Activated T-helper 9 cell treated with anti-CD3 and anti-CD28 coated beads, Interleukin-2, amount 50 U/mL, for 16 hours (primary cell): ENCODE measurements at regions not wholly inside any gene's neighbourhood (a gene's known extent, or its start where the extent isn't known, plus 50 kb on each side); places are given as distances from the start of the nearest gene placed in this dataset.
"Not testable (repeated sequence)": the region's sequence is repeated elsewhere in the genome, so short reads cannot be mapped to it uniquely, and the experiment has no call there.

Source experiments
- DNase-seq: peaks from one replicate; pipeline ENCODE4 v3.0.0-alpha.2; 2020; ENCODE audit warnings: low read depth

DNA sequence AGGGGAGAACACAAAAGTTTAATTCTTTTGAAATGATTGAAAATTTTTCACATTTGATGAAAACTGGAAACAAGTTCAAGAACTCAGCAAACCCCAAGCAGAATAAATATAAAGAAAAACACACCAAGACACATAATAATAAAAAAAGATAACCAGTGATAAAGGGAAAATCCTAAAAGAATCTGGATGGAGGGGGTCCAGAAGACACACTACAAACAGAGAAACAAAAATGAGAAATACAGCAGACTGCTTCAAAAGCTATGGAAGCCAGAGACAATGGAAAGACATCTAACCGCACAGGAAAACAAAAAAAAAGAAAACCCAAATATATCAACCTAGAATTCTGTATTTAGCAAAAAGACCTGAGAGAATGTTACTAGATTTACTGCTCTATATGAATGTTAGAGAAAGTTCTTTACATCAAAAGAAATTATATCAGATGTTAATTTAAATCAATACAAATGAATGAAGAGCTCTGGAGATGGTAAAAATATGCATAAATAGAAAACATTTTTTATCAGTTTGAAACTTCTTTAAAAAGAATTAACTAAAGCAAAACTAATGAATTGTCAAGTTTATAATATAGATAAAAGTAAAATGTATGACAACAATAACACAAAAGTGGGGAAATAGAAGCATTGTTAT lies 310.7 kb upstream of the PREP start:
- DNase-seq, result no peak

DNA sequence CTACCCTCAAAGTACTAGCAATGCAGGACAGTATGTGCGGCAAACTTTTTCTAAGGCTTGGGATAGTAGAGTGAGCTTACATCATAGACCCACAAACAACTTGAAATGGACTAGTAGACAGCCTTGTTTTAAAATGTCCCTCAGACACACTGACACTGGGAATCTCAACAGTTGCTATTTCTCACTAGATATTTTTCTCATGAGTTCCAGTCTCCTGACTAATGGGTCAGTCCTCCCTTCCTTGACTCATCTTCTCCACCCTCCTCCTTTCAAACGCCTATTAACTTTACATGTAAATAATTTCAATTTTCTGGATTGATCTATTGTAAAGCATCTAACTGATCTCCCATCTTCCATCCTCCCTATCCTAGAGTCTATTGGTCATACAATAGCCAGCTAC lies 308.3 kb upstream of the PREP start:
- no peak for DNase-seq

DNA sequence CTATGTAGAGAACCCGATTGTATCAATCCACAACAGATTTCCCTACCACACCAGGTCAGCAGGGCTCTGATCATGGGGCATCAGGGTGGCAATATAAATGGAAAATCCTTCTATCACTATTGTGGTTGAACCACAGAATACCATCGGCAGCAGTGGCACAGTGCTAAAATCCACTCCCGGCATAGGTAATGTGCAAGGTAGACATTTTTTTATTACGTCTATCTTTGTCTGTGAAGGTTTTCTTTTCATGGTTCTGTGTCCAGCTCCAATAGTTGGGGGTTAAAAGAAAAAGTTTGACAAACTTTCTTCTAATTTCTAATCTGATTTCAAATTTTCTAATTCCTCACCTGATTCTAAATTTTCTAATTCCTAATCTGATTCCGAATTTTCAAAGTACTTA lies 302.7 kb upstream of the PREP start:
- DNase-seq, result no peak

DNA sequence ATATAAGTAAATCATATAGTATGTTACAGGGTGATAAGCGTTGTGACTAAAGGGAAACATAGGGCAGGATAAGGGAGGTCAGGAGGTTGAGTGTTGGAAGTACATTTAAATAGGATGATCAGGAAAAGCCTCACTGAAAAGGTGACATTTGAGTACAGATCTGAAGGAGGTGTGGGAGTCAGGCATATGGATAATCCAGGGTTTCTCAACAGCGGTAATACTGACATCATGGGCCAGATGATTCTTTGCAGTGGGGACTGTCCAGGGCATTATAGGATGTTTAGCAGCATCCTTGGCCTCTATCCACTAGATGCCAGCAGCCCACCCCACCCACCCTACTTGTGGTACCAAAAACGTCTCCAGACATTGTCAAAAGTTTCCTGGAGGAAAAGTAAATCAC lies 292.6 kb upstream of the PREP start:
- no peak for DNase-seq

DNA sequence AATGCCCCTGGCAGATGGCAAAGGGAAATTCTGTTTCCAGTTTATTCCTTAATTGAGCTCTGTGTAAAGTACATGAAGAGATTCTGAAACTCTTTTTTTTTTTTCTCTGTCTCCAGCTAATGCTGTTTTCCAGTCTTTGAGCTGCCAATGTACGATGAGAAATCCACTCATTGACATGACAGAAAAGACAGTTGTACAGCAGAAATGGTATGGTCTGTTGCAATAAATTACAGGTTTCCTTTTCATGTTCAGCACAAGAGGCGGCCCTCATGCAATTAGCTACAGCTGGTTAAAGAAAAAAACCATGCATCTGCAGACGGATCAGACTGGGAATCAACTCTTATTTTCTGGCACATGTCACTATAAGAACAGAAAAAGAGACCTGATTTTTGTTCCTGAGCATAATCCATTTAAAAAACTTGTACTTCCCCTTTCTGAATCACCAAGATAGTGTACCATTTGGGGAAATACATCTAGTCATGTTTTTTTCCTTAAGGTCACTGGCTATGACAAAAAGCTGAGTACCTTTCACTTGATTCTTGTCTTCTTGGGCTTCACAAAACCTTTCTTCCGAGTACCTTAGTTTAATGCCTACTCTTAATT lies 289.8 kb upstream of the PREP start:
- DNase-seq, result no peak

DNA sequence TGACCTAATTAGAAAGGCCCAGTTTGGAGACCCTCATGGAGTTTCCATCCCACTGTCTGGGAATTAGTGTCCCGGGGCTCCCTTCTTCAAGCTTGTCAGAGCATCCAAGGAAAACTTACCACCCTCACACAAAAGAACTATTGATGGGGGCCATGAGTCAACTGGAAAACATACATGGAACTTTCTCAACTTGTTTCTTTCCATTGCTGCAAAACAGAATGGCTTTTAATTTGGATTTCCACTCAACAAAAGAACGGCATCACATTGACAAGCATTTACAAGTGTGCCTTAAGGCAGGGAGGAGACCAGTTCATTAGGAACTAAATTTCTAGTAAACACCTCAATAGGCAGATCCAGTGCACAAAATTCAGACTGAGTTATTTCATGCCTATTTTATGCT lies 289.1 kb upstream of the PREP start:
- DNase-seq, result no peak

DNA sequence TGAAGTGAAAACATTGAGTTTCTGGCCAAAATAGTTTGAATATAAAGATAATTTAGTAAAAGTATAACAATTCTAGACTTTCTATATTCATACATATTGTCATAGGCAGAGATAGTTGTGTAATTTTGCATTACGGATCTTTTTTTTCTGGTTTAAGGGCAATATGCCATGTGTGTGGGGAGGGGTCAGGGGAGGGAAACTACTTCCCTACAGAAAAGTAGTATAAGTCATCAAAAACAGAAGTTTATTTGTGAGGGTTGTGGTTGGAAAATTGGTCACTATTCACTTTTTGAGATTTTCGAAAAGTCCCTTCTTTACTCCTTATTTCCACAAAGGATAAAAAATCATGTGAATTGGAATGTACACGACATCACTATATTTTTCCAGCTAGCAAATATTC lies 288.2 kb upstream of the PREP start:
- DNase-seq, result no peak

DNA sequence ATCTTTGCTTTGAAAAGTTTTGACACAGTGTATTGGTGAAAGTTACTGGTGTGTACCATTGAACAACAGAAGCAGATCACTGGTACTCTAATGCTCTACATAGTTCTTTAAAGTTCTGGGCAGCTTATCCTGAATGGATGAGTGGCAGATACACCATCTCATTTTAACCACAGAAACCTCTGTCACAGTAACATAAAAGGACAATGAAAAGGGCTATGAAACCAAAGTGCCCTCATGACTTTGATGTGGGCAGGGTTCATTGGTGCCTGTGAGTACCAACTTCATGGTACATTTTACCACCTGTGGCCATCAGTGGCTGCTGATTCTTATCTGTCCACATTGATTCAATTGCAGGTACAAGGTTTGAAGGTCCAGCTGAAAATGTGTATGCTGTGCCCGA lies 285.7 kb upstream of the PREP start:
- DNase-seq, result no peak

DNA sequence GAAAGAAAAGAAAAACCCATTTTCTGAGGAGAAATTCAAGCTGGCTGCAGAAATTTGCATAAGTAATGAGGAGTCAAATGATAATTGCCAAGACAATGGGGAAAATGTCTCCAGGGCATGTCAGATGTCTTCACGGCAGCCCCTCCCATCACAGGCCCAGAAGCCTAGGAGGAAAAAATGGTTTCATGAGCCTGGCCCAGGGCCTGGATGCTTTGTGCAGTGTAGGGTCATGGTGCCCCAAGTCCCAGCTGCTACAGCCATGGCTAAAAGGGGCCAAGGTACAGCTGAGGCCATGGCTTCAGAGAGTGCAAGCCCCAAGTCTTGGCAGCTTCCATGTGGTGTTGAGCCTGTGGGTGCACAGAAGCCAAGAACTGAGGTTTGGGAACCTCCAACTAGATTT lies 283.9 kb upstream of the PREP start:
- DNase-seq, result not testable (repeated sequence)

DNA sequence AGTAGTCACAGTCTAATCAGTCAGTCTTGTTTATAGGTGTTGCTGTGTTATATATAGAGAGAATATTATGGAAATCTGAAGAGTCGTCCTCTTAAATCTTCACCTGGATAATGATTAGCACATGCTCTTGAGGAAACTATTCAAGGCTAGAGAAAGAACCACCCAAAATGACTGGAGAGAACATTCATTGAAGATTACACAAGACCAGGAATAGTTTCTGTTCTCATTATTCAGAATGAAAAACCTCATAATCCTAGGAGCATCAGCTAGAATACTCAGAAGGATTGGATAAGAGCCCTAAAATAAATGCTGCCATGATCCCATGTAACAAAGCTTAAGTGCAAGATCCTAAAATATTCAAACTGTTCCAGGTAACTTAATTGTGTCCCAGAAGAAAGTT lies 278.2 kb upstream of the PREP start:
- no peak for DNase-seq

DNA sequence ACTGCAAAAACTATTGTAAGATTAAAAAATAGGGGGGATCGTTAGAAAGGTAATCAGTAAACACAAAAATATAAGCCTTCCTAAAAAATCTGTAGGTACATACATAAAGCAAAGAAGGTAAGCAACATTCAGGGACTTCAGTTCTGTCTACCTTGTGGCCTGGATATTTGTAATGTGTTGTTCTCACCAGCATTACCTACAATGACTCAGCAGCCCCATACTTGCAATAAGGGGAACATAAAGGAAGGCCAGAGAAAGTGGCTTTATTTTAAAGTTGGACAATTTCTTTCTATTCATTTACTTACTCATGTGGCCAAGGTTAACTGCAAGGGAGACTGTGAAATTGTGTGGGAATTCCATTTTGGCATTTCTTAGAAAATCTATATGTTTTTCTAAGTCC lies 277.2 kb upstream of the PREP start:
- DNase-seq, result no peak

DNA sequence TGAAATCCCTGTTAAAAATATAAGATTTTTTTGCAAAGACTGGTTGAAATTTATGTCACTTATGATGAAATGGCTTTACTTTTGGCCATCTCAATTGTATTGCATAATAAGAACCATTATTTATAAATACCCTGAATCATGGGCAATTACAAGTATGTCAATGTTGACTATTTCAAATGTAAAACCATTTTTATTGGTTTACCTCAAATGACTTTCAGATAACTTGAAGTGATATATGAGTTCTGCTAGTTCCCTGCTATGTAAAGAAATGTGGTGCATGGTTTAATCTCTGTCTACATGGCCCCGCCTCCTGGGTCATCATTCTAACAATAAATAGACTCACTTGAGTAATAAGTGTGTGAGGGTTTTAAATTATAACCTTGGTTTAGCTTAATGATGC lies 275.6 kb upstream of the PREP start:
- no peak for DNase-seq

DNA sequence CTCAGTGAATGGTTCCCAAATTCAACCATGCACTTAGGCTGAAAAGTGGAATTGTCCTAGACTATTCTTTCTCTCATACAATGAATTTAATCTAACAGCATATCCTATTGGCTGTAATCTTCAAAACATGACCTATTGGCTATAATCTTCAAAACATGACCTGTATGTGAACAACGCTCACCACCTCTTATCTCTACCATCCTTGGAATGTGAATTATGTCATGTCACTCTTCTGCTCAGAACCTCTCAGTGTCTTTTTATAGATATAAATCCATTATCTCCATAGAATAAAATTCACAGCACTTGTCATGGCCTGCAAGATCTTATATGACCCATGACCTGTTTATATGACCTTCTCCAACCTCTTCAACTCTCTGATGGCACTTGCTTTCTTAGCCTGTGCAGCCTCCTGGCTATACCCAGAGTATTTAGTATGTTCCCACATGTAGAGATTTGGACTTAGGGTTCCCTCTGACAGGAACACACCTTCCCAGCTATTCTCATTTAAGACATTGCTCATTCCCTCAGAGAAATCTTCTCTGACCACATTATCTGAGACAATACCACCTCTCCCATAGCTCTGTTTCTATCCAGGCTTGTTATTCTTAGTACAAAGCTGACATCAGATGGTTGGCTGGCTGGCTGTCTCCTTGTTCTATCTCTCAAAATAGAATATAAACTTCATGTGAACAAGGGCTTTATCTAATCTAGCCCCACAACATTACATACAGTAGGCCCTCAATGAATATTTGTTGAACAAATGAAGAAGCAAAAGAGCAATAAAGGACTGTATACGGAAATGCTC lies 275.0 kb upstream of the PREP start:
- no peak for DNase-seq

DNA sequence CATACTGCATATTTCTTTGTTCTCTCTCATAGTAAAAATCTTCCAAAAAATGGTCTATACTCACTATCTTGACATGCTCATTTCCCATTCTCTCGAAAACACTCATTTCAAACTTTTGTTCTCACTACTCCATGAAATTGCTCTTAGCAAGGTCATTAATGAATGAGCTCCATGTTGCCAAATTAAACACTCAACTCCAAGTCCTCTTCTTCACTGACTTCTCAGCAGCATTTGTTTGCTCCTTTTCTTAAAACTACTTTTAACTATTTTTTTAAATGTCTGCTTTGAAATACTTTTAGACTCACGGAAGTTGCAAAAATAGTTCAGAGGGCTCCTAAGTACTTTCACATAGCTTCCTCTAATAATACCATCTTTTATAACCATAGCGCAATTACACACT lies 274.0 kb upstream of the PREP start:
- DNase-seq, result no peak

DNA sequence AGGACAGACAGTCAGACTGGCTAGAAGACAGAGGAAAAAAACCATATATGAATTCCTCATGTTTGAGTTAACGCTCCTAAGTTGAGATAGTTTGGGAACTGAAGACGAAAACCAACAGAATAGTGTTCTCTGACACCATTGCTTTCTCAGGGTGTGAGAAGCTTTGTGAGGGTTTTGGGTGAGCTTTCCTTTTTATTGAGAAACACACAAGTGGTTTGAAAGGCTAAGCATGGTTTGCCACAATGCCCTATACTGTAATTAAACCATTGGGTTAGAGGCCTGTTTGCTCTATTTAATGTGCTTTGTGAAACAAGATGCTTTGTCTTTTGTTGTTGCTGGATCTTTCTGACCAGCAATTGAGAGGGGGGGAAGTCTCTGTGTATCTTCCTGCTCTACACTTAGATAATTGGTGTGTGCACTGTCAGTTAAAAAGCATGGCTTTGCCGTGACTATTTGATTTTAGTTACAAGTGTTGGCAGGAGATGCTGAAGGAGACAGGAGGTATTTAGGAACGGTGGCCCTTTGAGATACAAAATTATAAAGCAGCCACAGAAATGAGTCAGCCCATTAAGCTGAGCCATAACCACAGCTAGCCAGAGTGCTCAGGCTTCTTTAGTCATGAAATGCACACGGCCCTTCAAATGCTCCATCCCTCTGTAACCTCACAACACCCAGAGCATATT lies 273.0 kb upstream of the PREP start:
- DNase-seq, result no peak

DNA sequence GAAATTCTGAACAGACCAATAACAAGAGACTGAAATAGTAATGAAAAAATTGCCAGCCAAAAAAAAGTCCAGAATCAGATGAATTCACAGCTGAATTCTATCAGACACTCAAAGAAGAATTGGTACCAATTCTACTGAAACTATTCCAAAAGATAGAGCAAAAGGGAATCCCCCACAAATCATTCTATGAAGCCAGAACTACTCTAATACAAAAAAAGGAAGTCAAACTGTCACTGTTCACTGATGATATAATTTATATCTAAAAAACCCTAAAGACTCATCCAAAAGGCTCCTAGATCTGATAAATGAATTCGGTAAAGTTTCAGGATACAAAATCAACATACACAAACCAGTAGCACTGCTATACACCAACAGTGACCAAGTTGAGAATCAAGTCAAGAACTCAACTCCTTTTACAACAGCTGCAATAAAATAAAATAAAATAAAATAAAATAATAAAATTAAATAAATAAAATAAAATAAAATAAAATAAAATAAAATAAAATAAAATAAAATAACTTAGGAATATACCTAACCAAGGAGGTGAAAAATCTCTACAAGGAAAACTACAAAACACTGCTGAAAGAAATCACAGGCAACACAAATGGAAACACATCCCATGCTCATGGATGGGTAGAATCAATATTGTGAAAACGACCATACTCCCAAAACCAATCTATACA lies 270.1 kb upstream of the PREP start:
- not testable (repeated sequence) for DNase-seq

DNA sequence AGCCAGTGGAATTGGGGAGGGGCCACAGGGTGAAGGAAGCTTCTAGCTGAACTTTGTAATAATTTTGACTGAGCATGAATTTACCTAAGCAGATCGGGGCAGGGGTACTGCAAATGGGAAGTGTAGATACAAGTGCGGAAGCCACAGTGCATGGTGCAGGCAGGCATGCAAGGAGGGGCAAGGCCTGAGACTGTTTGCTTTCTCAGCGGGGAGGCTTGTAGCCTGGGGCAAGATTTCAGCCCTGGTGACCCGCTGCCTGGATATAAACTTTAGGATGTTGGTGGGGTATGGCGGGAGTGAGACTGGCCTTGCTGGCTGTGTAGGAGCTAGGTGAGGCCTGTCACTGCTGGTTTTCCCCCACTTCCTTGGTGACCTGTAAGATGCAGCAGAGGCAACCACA lies 266.4 kb upstream of the PREP start:
- DNase-seq, result no peak

DNA sequence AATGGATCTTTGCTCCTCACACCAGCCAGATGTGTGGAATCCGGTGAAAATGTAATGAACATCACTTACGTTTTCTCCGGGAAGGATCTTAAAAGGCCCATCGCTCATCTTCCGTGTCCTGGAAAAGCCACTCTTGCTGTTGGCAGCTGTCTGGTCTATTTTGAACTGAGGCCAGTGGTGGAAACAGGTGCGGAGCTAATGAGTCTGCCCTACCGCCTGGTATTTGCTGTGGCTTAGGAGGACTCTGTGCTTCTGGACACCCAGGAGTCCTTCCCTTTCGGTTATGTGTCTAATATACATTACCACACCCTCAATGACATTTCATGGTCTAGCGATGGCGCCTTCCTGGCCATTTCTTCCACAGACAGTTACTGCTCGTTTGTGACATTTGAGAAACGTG lies 264.2 kb upstream of the PREP start:
- DNase-seq, result no peak

DNA sequence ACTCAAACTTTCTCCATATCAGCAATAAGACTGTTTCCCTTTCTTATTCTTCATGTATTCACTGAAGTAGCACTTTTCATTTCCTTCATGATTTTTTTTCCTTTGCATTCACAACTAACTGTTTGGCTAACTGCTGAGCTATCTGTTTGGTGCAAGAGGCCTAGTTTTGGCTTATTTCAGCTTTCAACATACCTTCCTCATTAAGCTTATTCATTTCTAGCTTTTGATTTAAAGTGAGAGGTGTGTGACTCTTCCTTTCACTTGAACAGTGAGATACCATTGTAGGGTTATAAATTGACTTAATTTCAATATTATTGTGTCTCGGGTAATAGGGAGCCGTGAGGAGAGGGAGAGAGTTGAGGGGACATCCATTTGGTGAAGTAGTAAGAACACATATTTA lies 262.0 kb upstream of the PREP start:
- DNase-seq, result no peak

DNA sequence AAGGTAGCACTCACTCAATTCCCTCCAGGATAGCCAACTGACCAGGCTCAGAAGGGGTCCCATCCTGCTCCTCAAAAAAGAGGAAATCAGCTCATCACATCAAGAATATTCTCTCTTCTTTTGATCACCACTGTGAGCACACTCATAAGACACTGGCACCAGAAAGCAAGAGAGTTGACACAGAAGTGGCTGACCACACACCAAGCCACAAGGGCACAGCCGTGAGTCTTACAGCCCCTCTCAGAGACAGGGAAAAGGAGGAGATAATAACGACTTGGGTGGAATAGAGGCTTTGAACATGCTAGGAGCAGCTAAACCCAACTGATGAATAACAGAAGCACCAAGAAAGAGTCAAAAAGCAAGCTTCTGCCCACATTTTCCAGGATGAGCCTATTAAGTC lies 249.1 kb upstream of the PREP start:
- no peak for DNase-seq

DNA sequence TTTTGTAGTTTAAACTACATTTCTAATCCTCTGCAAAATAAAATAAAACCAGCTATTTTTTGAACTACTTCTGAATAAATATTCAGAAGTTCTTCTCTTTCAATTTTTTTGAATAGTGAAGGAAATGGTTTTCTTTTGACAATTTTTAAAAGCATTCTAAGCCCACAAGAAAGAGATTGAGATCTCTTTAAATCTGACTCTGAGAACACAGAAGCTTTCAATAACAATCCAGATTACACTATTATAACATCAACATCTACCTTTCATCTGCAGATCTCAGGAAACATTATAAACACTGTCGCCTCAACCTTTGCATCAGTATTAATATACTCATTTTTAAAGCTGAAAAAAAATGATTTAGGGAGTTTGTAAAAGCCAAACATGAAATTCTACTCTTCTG lies 247.5 kb upstream of the PREP start:
- DNase-seq, result no peak

DNA sequence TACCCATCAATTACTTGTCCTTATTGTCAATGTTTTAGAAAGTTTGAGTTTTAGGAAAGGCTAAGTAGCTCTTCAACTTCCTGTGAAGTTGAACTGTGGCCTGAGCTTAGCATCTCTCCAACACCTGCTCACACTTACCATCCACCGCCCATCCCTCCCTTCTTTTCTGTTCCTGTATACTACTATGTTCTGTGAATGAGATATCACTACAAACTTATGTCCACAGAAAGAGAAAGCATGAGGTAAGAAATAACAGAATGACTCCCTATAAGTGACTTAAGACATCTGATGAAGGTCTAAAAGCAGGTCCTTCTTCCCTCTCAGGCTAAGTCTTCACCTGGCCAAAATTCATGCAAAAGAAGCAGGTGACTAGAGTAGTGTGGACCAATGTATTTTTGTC lies 246.3 kb upstream of the PREP start:
- no peak for DNase-seq

DNA sequence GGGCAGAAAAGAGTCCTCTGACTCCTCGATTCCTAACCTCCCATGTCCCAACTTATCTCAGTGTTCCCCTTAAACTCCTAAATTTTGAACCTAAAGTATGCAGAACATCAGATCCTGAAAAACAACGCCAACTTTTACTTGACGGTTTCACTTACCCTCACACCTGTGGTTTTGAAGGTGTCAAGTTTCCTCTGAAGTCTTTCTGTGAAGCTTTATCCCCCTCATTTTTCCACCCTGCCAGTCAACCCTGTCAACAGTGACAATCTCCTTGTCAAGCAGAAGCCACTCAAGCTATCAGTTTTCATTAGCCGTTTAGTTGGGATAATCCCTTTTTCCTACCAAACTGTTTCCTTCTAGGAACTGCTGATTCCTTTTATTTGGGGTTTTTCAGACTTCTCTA lies 245.4 kb upstream of the PREP start:
- no peak for DNase-seq
